ENCODE measurements at regions not wholly inside any gene's neighbourhood (a gene's known extent, or its start where the extent isn't known, plus 50 kb on each side); places are given as distances from the start of the nearest gene placed in this dataset.
"Not testable (repeated sequence)": the region's sequence is repeated elsewhere in the genome, so short reads cannot be mapped to it uniquely, and the experiment has no call there.

DNA sequence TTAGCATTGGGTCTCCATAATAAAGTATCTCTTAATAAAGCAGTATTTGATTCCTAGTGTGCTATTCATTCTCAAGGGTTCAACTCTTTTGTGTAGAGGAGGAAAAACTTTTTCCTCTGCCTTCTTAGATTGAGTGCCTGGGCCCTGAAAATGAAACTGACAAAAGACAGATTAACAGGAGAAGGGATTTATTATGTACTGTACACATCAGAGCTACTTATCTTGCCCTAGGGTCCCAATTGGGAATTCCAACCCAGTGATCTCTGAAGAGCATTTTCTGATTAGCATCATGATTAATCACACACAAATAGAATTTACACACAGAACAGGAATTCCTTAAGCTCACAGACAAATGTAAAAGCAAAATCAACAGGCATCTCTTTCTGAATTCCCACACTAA lies 128.9 kb downstream of the CD164 start:
- H3K9me3 ChIP-seq (ENCODE audit: insufficient read depth, low read depth), result 0 out of 2 replicates have a peak, but pooled peaks cover 3% of the 10 kb centered on the region
- BruUV-seq (replicated peaks), result no TSS peak
- DNase-seq, result no peak
- H3K4me2 ChIP-seq, result no peak overlapping the region
- ChIA-PET POLR2A (ENCODE audit: unreplicated experiment) (interaction anchor here (0.7 kb wide), 1 partner anchor 93 kb away, joined by 4 read pairs; no protein-coding TSS in a partner anchor), CTCF (no interaction called here)
- H4K20me1 ChIP-seq (ENCODE audit: insufficient read depth), result no peaks in the 10 kb centered on the region
- no peaks in the 10 kb centered on the region for H3K36me3 ChIP-seq (ENCODE audit: low read depth)
- intact Hi-C loops (cut with micrococcal nuclease; ENCODE audit: unreplicated experiment), result no loop called here
- H3K4me1 ChIP-seq (replicated peaks; ENCODE audit: insufficient read depth), result peaks cover 13% of the 10 kb centered on the region
- TF ChIP-seq EZH2 (IDR thresholded peaks at IDR 0.05; ENCODE audit: low read depth), result no peak
- TF ChIP-seq, protein P1, sequence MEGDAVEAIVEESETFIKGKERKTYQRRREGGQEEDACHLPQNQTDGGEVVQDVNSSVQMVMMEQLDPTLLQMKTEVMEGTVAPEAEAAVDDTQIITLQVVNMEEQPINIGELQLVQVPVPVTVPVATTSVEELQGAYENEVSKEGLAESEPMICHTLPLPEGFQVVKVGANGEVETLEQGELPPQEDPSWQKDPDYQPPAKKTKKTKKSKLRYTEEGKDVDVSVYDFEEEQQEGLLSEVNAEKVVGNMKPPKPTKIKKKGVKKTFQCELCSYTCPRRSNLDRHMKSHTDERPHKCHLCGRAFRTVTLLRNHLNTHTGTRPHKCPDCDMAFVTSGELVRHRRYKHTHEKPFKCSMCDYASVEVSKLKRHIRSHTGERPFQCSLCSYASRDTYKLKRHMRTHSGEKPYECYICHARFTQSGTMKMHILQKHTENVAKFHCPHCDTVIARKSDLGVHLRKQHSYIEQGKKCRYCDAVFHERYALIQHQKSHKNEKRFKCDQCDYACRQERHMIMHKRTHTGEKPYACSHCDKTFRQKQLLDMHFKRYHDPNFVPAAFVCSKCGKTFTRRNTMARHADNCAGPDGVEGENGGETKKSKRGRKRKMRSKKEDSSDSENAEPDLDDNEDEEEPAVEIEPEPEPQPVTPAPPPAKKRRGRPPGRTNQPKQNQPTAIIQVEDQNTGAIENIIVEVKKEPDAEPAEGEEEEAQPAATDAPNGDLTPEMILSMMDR (conservative IDR thresholded peaks at IDR 0.05), result no peak
- H2AFZ ChIP-seq, result no peak overlapping the region
- no peaks in the 10 kb centered on the region for H3K27me3 ChIP-seq (ENCODE audit: insufficient read depth, low read depth)
- no peaks in the 10 kb centered on the region for H3K79me2 ChIP-seq (ENCODE audit: low read depth)
- no peak overlapping the region for H3K27ac ChIP-seq
- H3K4me3 ChIP-seq, result no peak overlapping the region
- H3K9me2 ChIP-seq (ENCODE audit: insufficient read depth), result no peaks in the 10 kb centered on the region
- no peaks in the 10 kb centered on the region for H3F3A ChIP-seq (ENCODE audit: insufficient read depth, low read depth)

DNA sequence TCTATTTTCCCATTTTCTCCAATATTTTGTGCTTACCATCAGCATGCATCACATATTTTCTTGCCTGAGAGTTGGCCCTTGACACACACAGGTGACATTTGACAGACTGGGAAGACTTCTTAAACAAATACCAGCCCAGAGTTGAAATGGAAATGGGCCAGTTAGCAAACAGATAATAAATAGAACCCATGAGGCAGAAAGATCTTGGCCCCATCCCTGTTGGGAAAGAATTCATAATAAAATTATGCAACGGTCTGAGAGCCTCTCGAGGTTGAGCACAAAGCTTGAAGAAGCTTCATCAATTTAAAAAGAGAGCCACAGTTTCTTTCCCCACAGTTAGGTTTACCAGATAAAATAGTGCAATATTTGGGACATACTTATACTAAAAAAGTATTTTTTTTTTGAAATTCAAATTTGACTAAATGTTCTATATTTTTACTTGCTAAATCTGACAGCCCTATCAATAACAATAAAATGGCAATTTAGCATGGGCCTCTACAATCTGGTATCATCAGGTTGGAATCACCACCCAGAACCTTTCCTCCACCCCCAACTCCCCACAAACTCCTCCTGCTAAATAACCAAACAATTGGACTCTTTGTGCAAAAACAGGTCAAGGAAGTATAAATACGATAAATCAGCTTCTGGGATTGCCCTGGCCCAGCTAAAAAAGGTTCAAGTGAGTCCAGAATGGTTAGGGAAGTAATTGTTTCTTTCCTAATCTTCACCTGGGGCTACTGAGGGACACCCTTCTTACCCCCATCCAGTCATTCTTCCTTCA lies 129.8 kb downstream of the CD164 start:
- no peaks in the 10 kb centered on the region for H3K36me3 ChIP-seq (ENCODE audit: low read depth)
- no peaks in the 10 kb centered on the region for H3K79me2 ChIP-seq (ENCODE audit: low read depth)
- ChIA-PET CTCF (no interaction called here), POLR2A (ENCODE audit: unreplicated experiment) (interaction anchor here (0.7 kb wide), 1 partner anchor 94 kb away, joined by 4 read pairs; no protein-coding TSS in a partner anchor)
- H3K4me1 ChIP-seq (replicated peaks; ENCODE audit: insufficient read depth), result peaks cover 13% of the 10 kb centered on the region
- BruUV-seq (replicated peaks), result no TSS peak
- no peak overlapping the region for H3K27ac ChIP-seq
- no peaks in the 10 kb centered on the region for H4K20me1 ChIP-seq (ENCODE audit: insufficient read depth)
- H3K9me2 ChIP-seq (ENCODE audit: insufficient read depth), result no peaks in the 10 kb centered on the region
- TF ChIP-seq, protein P1 (conservative IDR thresholded peaks at IDR 0.05), result no peak
- TF ChIP-seq EZH2 (IDR thresholded peaks at IDR 0.05; ENCODE audit: low read depth), result no peak
- H3K4me3 ChIP-seq, result no peak overlapping the region
- no peaks in the 10 kb centered on the region for H3K27me3 ChIP-seq (ENCODE audit: insufficient read depth, low read depth)
- H3F3A ChIP-seq (ENCODE audit: insufficient read depth, low read depth), result no peaks in the 10 kb centered on the region
- H2AFZ ChIP-seq, result no peak overlapping the region
- peak in 1 of 2 experiments; percentile 49 for DNase-seq
- H3K4me2 ChIP-seq, result peak overlapping the region; percentile 44; the same call in 1 of the 2 replicates
- 0 out of 2 replicates have a peak, but pooled peaks cover 3% of the 10 kb centered on the region for H3K9me3 ChIP-seq (ENCODE audit: insufficient read depth, low read depth)
- intact Hi-C loops (cut with micrococcal nuclease; ENCODE audit: unreplicated experiment), result no loop called here

DNA sequence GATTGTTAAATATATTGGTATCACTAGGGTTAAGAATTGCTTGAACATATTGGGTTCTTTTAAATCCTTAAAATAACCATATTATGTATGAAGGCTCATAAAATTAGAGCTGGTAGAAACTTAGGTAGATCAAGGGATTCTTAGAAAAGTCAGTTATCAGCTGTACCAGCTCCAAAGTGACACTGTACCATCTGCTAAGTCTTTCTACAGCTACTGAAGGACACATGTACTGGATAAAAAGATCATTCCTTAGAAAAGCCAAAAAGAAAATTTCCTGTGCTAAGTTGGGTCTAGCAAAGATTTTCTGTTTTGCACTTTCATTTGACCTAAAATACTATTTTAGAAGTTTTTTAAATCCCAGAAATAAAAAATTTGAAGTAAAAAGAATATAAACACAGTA lies 130.4 kb downstream of the CD164 start:
- BruUV-seq (replicated peaks), result no TSS peak
- TF ChIP-seq, protein P1 (conservative IDR thresholded peaks at IDR 0.05), result no peak
- TF ChIP-seq EZH2 (IDR thresholded peaks at IDR 0.05; ENCODE audit: low read depth), result no peak
- Histone ChIP-seq H3K27ac (no peak overlapping the region), H2AFZ (no peak overlapping the region), H3K4me2 (peak overlapping the region; percentile 44), H3K36me3 (ENCODE audit: low read depth) (no peaks in the 10 kb centered on the region), H3F3A (ENCODE audit: insufficient read depth, low read depth) (no peaks in the 10 kb centered on the region), H3K79me2 (ENCODE audit: low read depth) (no peaks in the 10 kb centered on the region), H3K9me2 (ENCODE audit: insufficient read depth) (no peaks in the 10 kb centered on the region), H3K4me1 (replicated peaks; ENCODE audit: insufficient read depth) (peaks cover 13% of the 10 kb centered on the region), H4K20me1 (ENCODE audit: insufficient read depth) (no peaks in the 10 kb centered on the region), H3K9me3 (ENCODE audit: insufficient read depth, low read depth) (0 out of 2 replicates have a peak, but pooled peaks cover 3% of the 10 kb centered on the region), H3K4me3 (peak overlapping the region; percentile 42; the same call in 1 of the 2 replicates), H3K27me3 (ENCODE audit: insufficient read depth, low read depth) (no peaks in the 10 kb centered on the region)
- ChIA-PET POLR2A (ENCODE audit: unreplicated experiment) (no interaction called here), CTCF (no interaction called here)
- intact Hi-C loops (cut with micrococcal nuclease; ENCODE audit: unreplicated experiment), result no loop called here
- DNase-seq, result peak in 1 of 2 experiments; percentile 5

DNA sequence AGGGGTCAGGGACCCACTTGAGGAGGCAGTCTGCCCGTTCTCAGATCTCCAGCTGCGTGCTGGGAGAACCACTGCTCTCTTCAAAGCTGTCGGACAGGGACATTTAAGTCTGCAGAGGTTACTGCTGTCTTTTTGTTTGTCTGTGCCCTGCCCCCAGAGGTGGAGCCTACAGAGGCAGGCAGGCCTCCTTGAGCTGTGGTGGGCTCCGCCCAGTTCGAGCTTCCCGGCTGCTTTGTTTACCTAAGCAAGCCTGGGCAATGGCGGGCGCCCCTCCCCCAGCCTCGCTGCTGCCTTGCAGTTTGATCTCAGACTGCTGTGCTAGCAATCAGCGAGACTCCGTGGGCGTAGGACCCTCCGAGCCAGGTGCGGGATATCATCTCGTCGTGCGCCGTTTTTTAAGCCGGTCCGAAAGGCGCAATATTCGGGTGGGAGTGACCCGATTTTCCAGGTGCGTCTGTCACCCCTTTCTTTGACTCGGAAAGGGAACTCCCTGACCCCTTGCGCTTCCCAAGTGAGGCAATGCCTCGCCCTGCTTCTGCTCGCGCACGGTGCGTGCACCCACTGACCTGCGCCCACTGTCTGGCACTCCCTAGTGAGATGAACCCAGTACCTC lies 131.6 kb downstream of the CD164 start:
- H3K27ac ChIP-seq; H3K4me2 ChIP-seq; H3K79me2 ChIP-seq (ENCODE audit: low read depth); H2AFZ ChIP-seq; H4K20me1 ChIP-seq (ENCODE audit: insufficient read depth); H3K27me3 ChIP-seq (ENCODE audit: insufficient read depth, low read depth); H3F3A ChIP-seq (ENCODE audit: insufficient read depth, low read depth); H3K9me2 ChIP-seq (ENCODE audit: insufficient read depth); BruUV-seq (replicated peaks); H3K4me3 ChIP-seq; H3K36me3 ChIP-seq (ENCODE audit: low read depth); POLR2A ChIA-PET (ENCODE audit: unreplicated experiment); CTCF ChIA-PET; H3K9me3 ChIP-seq (ENCODE audit: insufficient read depth, low read depth); intact Hi-C loops (cut with micrococcal nuclease; ENCODE audit: unreplicated experiment): not testable (repeated sequence)
- peaks cover 13% of the 10 kb centered on the region for H3K4me1 ChIP-seq (replicated peaks; ENCODE audit: insufficient read depth)
- peak in 1 of 2 experiments; percentile 16 for DNase-seq

All from PC-9 (cell line).